SK-N-SH (cell line): ENCODE measurements at regions not wholly inside any gene's neighbourhood (a gene's known extent, or its start where the extent isn't known, plus 50 kb on each side); places are given as distances from the start of the nearest gene placed in this dataset.
A peak's percentile ranks its signal among the peaks of the same experiment; 100 is the strongest.

Experiments used
- CTCF ChIA-PET: fragments of 300-600, 350-600 bp; formaldehyde crosslinking; extraction: SDS; loops from one replicate; lab custom pipeline; 2021; lab: Yijun Ruan, JAX
- POLR2A ChIA-PET: fragments of 350-600 bp; sonication (Branson Sonifier 250); formaldehyde crosslinking; extraction: SDS; loops from one replicate; lab custom pipeline; 2020; ENCODE audit warnings: antibody characterized with exemption, inconsistent platforms; lab: Yijun Ruan, JAX
- DNase-seq: peaks from one replicate; pipeline ENCODE4 v3.0.0; 2012
- H2AFZ ChIP-seq: fragments of 200-600 bp; sonication (generic); 2 replicates; pipeline ENCODE4 v1.8.1; 2016; ENCODE audit warnings: antibody characterized with exemption, mild to moderate bottlenecking, low read depth
- H3F3A ChIP-seq: fragments of 200-600 bp; sonication (generic); replicated peaks from 2 replicates; pipeline ENCODE3; 2016; ENCODE audit warnings: antibody characterized with exemption, mild to moderate bottlenecking; ENCODE audit not compliant: insufficient read depth
- H3K27ac ChIP-seq, 2 experiments: fragments of 200-500 bp in 1 of 2; fragments of 200-600 bp in 1 of 2; sonication (Bioruptor generic) in 1 of 2; sonication (generic), shearing (Covaris generic) in 1 of 2; 2 replicates each; pipeline versions ENCODE4 v1.5.1 to v1.6.1; 2014 to 2016; ENCODE audit warnings: low read depth in 2 of 2, inconsistent platforms in 1 of 2, low read length in 1 of 2, mild to moderate bottlenecking in 1 of 2, mixed read lengths in 1 of 2
- H3K27me3 ChIP-seq: fragments of 200-600 bp; sonication (generic), shearing (Covaris generic); 2 replicates; pipeline ENCODE4 v1.6.1; 2016; ENCODE audit warnings: mixed run types; ENCODE audit not compliant: insufficient read depth
- H3K36me3 ChIP-seq, 2 experiments: fragments of 200-500 bp in 1 of 2; fragments of 200-600 bp in 1 of 2; sonication (Bioruptor generic) in 1 of 2; sonication (generic) in 1 of 2; replicated peaks in 1 of 2; 2 replicates each; pipeline versions ENCODE3 to v1.5.1; 2014 to 2016; ENCODE audit warnings: low read length in 1 of 2, mild to moderate bottlenecking in 1 of 2; ENCODE audit not compliant: insufficient read depth in 2 of 2, control insufficient read depth in 1 of 2
- H3K4me1 ChIP-seq, 2 experiments: fragments of 200-500 bp in 1 of 2; fragments of 200-600 bp in 1 of 2; sonication (Bioruptor generic) in 1 of 2; sonication (generic), shearing (Covaris generic) in 1 of 2; 2 replicates each; pipeline versions ENCODE4 v1.5.1 to v1.6.1; 2014 to 2016; ENCODE audit warnings: low read depth in 1 of 2, low read length in 1 of 2, mixed run types in 1 of 2; ENCODE audit not compliant: insufficient read depth in 2 of 2, control insufficient read depth in 1 of 2
- H3K4me2 ChIP-seq: fragments of 200-600 bp; sonication (generic), shearing (Covaris generic); 2 replicates; pipeline ENCODE4 v1.6.1; 2017; ENCODE audit warnings: mixed run types
- H3K4me3 ChIP-seq, 2 experiments: fragments of 200-500 bp in 1 of 2; fragments of 200-600 bp in 1 of 2; sonication (Bioruptor generic) in 1 of 2; sonication (generic), shearing (Covaris generic) in 1 of 2; 2 replicates each; pipeline versions ENCODE4 v1.5.1 to v1.8.1; 2014 to 2016; ENCODE audit warnings: low read depth in 2 of 2, inconsistent platforms in 1 of 2, low read length in 1 of 2, mild to moderate bottlenecking in 1 of 2, mixed read lengths in 1 of 2, moderate library complexity in 1 of 2
- H3K79me2 ChIP-seq: fragments of 200-600 bp; sonication (generic); 2 replicates; pipeline ENCODE4 v1.8.1; 2017; ENCODE audit warnings: mild to moderate bottlenecking; ENCODE audit not compliant: insufficient read depth
- H3K9ac ChIP-seq: fragments of 200-600 bp; sonication (generic); 2 replicates; pipeline ENCODE4 v1.6.1; 2017; ENCODE audit warnings: mixed run types
- H3K9me2 ChIP-seq: fragments of 200-600 bp; sonication (generic); 2 replicates; pipeline ENCODE4 v1.6.1; 2017; ENCODE audit warnings: mixed run types
- H3K9me3 ChIP-seq: fragments of 200-600 bp; sonication (generic); 2 replicates; pipeline ENCODE4 v1.6.1; 2017; ENCODE audit warnings: mixed run types, mild to moderate bottlenecking, moderate library complexity
- H4K20me1 ChIP-seq: fragments of 200-600 bp; sonication (generic); 2 replicates; pipeline ENCODE4 v1.6.1; 2017; ENCODE audit warnings: mild to moderate bottlenecking, mixed run types; ENCODE audit not compliant: insufficient read depth
- CTCF ChIP-seq: fragments of 200-600 bp; sonication (generic); IDR thresholded peaks from 2 replicates; pipeline ENCODE4 v1.6.1; 2017; ENCODE audit warnings: antibody characterized with exemption, mild to moderate bottlenecking, moderate library complexity
- ELF1 ChIP-seq: IDR thresholded peaks from 2 replicates; pipeline ENCODE4 v1.4.0; 2012
- EP300 ChIP-seq, 2 experiments: IDR thresholded peaks; 2 replicates each; pipeline versions ENCODE4 v1.4.0 to v1.6.1; 2012; ENCODE audit warnings: borderline replicate concordance in 1 of 2, low read depth in 1 of 2, low read length in 1 of 2
- EZH2phosphoT487 ChIP-seq: fragments of 200-600 bp; sonication (generic); IDR thresholded peaks from 2 replicates; pipeline ENCODE4 v1.6.1; 2017; ENCODE audit warnings: low read depth, mixed run types, mild to moderate bottlenecking, antibody characterized with exemption, moderate library complexity, borderline replicate concordance
- FOSL2 ChIP-seq: IDR thresholded peaks from 2 replicates; pipeline ENCODE4 v1.4.0; 2012; ENCODE audit warnings: low read depth, mild to moderate bottlenecking, moderate library complexity, borderline replicate concordance
- FOXJ3 ChIP-seq: sonication (generic); formaldehyde crosslinking; IDR thresholded peaks from 2 replicates; pipeline ENCODE4 v1.5.1; 2020; ENCODE audit warnings: mild to moderate bottlenecking, missing genetic modification reagents
- FOXM1 ChIP-seq: IDR thresholded peaks from 2 replicates; pipeline ENCODE4 v1.4.0; 2012; ENCODE audit warnings: low read depth, mild to moderate bottlenecking
- GABPA ChIP-seq: IDR thresholded peaks from 2 replicates; pipeline ENCODE4 v1.4.0; 2012; ENCODE audit warnings: low read depth, mild to moderate bottlenecking
- GATA2 ChIP-seq: sonication (generic); formaldehyde crosslinking; IDR thresholded peaks from 2 replicates; pipeline ENCODE4 v1.5.0; 2020; ENCODE audit warnings: mild to moderate bottlenecking, missing genetic modification reagents
- IRF3 ChIP-seq: fragments of 150-350 bp; IDR thresholded peaks from 2 replicates; pipeline ENCODE4 v1.6.1; 2016; ENCODE audit warnings: mild to moderate bottlenecking, low read depth, low read length
- MAX ChIP-seq: IDR thresholded peaks from 2 replicates; pipeline ENCODE4 v1.4.0; 2012; ENCODE audit warnings: low read depth
- MEF2A ChIP-seq: IDR thresholded peaks from 2 replicates; pipeline ENCODE4 v1.4.0; 2012; ENCODE audit warnings: low read depth, borderline replicate concordance
- MXI1 ChIP-seq: IDR thresholded peaks from 2 replicates; pipeline ENCODE4 v1.6.1; 2012; ENCODE audit warnings: mild to moderate bottlenecking, low read depth, low read length, improper control_type of control experiment
- NRF1 ChIP-seq: IDR thresholded peaks from 2 replicates; pipeline ENCODE4 v1.6.1; 2012; ENCODE audit warnings: low read depth, mild to moderate bottlenecking, low read length
- POLR2AphosphoS5 ChIP-seq: IDR thresholded peaks from 2 replicates; pipeline ENCODE4 v1.6.1; 2012; ENCODE audit warnings: low read depth, low read length
- RCOR1 ChIP-seq: fragments of 150-350 bp; IDR thresholded peaks from 2 replicates; pipeline ENCODE4 v1.6.1; 2017; ENCODE audit warnings: antibody characterized with exemption, low read length
- SIN3A ChIP-seq: IDR thresholded peaks from 2 replicates; pipeline ENCODE4 v1.6.1; 2012; ENCODE audit warnings: low read depth, mild to moderate bottlenecking, low read length, moderate library complexity, borderline replicate concordance
- SMC3 ChIP-seq: IDR thresholded peaks from 2 replicates; pipeline ENCODE4 v1.6.1; 2012; ENCODE audit warnings: low read depth, low read length, improper control_type of control experiment
- TAF1 ChIP-seq: IDR thresholded peaks from 2 replicates; pipeline ENCODE4 v1.6.1; 2012; ENCODE audit warnings: low read depth, mild to moderate bottlenecking, low read length, moderate library complexity, borderline replicate concordance
- TCF12 ChIP-seq: IDR thresholded peaks from 2 replicates; pipeline ENCODE4 v1.4.0; 2012
- TEAD4 ChIP-seq: IDR thresholded peaks from 2 replicates; pipeline ENCODE4 v1.4.0; 2012; ENCODE audit warnings: mild to moderate bottlenecking, borderline replicate concordance; ENCODE audit not compliant: insufficient read depth
- ZBTB33 ChIP-seq: IDR thresholded peaks from 2 replicates; pipeline ENCODE4 v1.4.0; 2012; ENCODE audit warnings: low read depth, borderline replicate concordance
- WGBS: methylation state at CpG from one replicate; pipeline ENCODE4 v1.1.6; 2017; ENCODE audit warnings: low lambda C conversion rate; 5-methylcytosine and 5-hydroxymethylcytosine counted together
- TF ChIP-seq, protein P1 (sequence below): IDR thresholded peaks from 2 replicates; pipeline ENCODE4 v1.6.1; 2012; ENCODE audit warnings: mild to moderate bottlenecking, low read depth, low read length, moderate library complexity
- TF ChIP-seq, protein P2 (sequence below): IDR thresholded peaks from 2 replicates; pipeline ENCODE4 v1.4.0; 2012; ENCODE audit warnings: low read depth, borderline replicate concordance

GRCh38 chrX:113512700-113513395 is 672.2 kb upstream of the AMOT start:
- Histone ChIP-seq H2AFZ (no peak overlapping the region), H3K9ac (no peak overlapping the region), H3K36me3 (no peaks in the 10 kb centered on the region), H3K27ac (peak overlapping the region in 1 of 2 experiments; percentile 69; a peak in 2 of 4 replicates), H3K4me1 (no peaks in the 10 kb centered on the region; a peak in 1 of 4 replicates), H3K9me3 (no peaks in the 10 kb centered on the region), H3F3A (no peaks in the 10 kb centered on the region), H3K79me2 (no peaks in the 10 kb centered on the region), H4K20me1 (no peaks in the 10 kb centered on the region), H3K4me2 (peak overlapping the region; percentile 11; the same call in 1 of the 2 replicates), H3K4me3 (0 out of 4 replicates have a peak overlapping the region, but pooled peaks of 1 of the 2 experiments have one; percentile 10), H3K27me3 (no peaks in the 10 kb centered on the region), H3K9me2 (no peaks in the 10 kb centered on the region)
- POLR2A ChIA-PET: no interaction called here
- CTCF ChIA-PET: no interaction called here
- WGBS: 9% methylated on average over 7 of the region's 7 CpGs
- DNase-seq: no peak
- no peak for TF ChIP-seq MXI1
- TF ChIP-seq TAF1: no peak
- no peak for TF ChIP-seq SMC3
- TF ChIP-seq ELF1: no peak
- no peak for TF ChIP-seq NRF1
- no peak; the same call in 1 of the 2 replicates for TF ChIP-seq MEF2A
- TF ChIP-seq FOSL2: peak; percentile 77
- no peak for TF ChIP-seq GATA2 (CRISPR knock-in tag)
- TF ChIP-seq ZBTB33: 0 out of 2 replicates have a peak, but pooled peaks have one; percentile 19
- peak; percentile 68 for TF ChIP-seq TCF12
- TF ChIP-seq TEAD4: peak; percentile 80
- TF ChIP-seq FOXM1: peak; percentile 54; the same call in 1 of the 2 replicates
- TF ChIP-seq, protein P1, sequence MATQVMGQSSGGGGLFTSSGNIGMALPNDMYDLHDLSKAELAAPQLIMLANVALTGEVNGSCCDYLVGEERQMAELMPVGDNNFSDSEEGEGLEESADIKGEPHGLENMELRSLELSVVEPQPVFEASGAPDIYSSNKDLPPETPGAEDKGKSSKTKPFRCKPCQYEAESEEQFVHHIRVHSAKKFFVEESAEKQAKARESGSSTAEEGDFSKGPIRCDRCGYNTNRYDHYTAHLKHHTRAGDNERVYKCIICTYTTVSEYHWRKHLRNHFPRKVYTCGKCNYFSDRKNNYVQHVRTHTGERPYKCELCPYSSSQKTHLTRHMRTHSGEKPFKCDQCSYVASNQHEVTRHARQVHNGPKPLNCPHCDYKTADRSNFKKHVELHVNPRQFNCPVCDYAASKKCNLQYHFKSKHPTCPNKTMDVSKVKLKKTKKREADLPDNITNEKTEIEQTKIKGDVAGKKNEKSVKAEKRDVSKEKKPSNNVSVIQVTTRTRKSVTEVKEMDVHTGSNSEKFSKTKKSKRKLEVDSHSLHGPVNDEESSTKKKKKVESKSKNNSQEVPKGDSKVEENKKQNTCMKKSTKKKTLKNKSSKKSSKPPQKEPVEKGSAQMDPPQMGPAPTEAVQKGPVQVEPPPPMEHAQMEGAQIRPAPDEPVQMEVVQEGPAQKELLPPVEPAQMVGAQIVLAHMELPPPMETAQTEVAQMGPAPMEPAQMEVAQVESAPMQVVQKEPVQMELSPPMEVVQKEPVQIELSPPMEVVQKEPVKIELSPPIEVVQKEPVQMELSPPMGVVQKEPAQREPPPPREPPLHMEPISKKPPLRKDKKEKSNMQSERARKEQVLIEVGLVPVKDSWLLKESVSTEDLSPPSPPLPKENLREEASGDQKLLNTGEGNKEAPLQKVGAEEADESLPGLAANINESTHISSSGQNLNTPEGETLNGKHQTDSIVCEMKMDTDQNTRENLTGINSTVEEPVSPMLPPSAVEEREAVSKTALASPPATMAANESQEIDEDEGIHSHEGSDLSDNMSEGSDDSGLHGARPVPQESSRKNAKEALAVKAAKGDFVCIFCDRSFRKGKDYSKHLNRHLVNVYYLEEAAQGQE: no peak
- TF ChIP-seq FOXJ3 (CRISPR knock-in tag): no peak
- no peak for TF ChIP-seq GABPA
- TF ChIP-seq SIN3A: no peak
- TF ChIP-seq EZH2phosphoT487: no peak
- peak in 1 of 2 experiments; percentile 80; a peak in 1 of 4 replicates for TF ChIP-seq EP300 (IDR thresholded peaks at IDR 0.05; ENCODE audit: borderline replicate concordance in 1 of 2, low read depth in 1 of 2, low read length in 1 of 2)
- no peak for TF ChIP-seq IRF3
- TF ChIP-seq, protein P2, sequence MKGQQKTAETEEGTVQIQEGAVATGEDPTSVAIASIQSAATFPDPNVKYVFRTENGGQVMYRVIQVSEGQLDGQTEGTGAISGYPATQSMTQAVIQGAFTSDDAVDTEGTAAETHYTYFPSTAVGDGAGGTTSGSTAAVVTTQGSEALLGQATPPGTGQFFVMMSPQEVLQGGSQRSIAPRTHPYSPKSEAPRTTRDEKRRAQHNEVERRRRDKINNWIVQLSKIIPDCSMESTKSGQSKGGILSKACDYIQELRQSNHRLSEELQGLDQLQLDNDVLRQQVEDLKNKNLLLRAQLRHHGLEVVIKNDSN: no peak
- TF ChIP-seq POLR2AphosphoS5: no peak
- TF ChIP-seq CTCF: no peak
- TF ChIP-seq MAX: no peak
- TF ChIP-seq RCOR1: no peak
